NT2/D1 (cell line): ENCODE measurements at regions not wholly inside any gene's neighbourhood (a gene's known extent, or its start where the extent isn't known, plus 50 kb on each side); places are given as distances from the start of the nearest gene placed in this dataset.

Experiments used
- YY1 ChIP-seq: IDR thresholded peaks from 2 replicates; pipeline ENCODE4 v1.6.1; 2011; ENCODE audit not compliant: insufficient read length, insufficient read depth
- ZNF274 ChIP-seq: IDR thresholded peaks from 2 replicates; pipeline ENCODE4 v1.6.1; 2011; ENCODE audit warnings: mild to moderate bottlenecking, low read depth, low read length

DNA sequence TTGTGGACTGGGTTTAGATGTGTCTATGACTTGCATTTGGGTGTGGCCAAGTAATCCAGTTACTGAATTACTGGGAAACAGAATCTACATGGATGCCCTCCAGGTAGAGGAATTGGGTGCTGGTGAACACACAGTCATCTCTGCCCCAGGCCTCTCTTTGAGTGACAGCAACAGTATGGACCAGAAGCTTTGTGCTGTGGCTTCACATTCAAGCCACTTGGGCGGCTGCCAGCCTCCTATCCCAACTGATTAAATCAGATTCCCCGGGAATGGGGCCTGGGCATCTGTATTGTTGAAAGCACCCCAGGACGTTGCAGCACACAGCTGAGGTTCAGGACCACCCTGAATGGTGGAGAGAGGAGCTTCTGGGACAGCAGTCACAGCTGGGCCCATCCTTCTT lies 144.6 kb downstream of the DHX35 start:
- no peak for TF ChIP-seq ZNF274
- no peak for TF ChIP-seq YY1
